WTC11 (cell line): ENCODE measurements at regions not wholly inside any gene's neighbourhood (a gene's known extent, or its start where the extent isn't known, plus 50 kb on each side); places are given as distances from the start of the nearest gene placed in this dataset.

ENCODE experiments used
- E2F5 ChIP-seq: sonication (generic); formaldehyde crosslinking; IDR thresholded peaks from 2 replicates; pipeline ENCODE4 v1.8.1; 2022; ENCODE audit warnings: mild to moderate bottlenecking, moderate library complexity, missing genetic modification reagents
- ETV6 ChIP-seq: sonication (generic); formaldehyde crosslinking; IDR thresholded peaks from 2 replicates; pipeline ENCODE4 v1.8.1; 2022; ENCODE audit warnings: mild to moderate bottlenecking, missing genetic modification reagents
- HMGA2 ChIP-seq: fragments of 250-450 bp; sonication (Bioruptor Pico); IDR thresholded peaks from 2 replicates; pipeline ENCODE4 v1.4.0; 2021; ENCODE audit warnings: mild to moderate bottlenecking, moderate library complexity
- IRF2 ChIP-seq: sonication (generic); formaldehyde crosslinking; IDR thresholded peaks from 2 replicates; pipeline ENCODE4 v1.8.0; 2022; ENCODE audit warnings: low read depth, missing genetic modification reagents, borderline replicate concordance
- JUN ChIP-seq: sonication (generic); formaldehyde crosslinking; IDR thresholded peaks from 2 replicates; pipeline ENCODE4 v1.8.0; 2023; ENCODE audit warnings: mild to moderate bottlenecking, missing genetic modification reagents
- MXD4 ChIP-seq: fragments of 250-450 bp; sonication (Bioruptor Pico); IDR thresholded peaks from 2 replicates; pipeline ENCODE4 v1.8.0; 2021; ENCODE audit warnings: mild to moderate bottlenecking, moderate library complexity, borderline replicate concordance
- PREB ChIP-seq: sonication (generic); formaldehyde crosslinking; IDR thresholded peaks from 2 replicates; pipeline ENCODE4 v1.8.1; 2022; ENCODE audit warnings: mild to moderate bottlenecking, missing genetic modification reagents, moderate library complexity, borderline replicate concordance
- PRRX2 ChIP-seq: fragments of 250-450 bp; sonication (Bioruptor Pico); IDR thresholded peaks from 2 replicates; pipeline ENCODE4 v1.8.0; 2021; ENCODE audit warnings: mild to moderate bottlenecking
- TF ChIP-seq, protein P1 (sequence below): fragments of 200-600 bp; IDR thresholded peaks from 2 replicates; pipeline ENCODE4 v1.8.0; 2022; ENCODE audit warnings: antibody characterized with exemption
- TF ChIP-seq, protein P2 (sequence below): sonication (generic); formaldehyde crosslinking; IDR thresholded peaks from 2 replicates; pipeline ENCODE4 v1.8.1; 2023; ENCODE audit warnings: mild to moderate bottlenecking, missing genetic modification reagents, moderate library complexity
- TF ChIP-seq, protein P3 (sequence below): sonication (generic); formaldehyde crosslinking; IDR thresholded peaks from 2 replicates; pipeline ENCODE4 v1.8.1; 2022; ENCODE audit warnings: low read depth, missing genetic modification reagents, borderline replicate concordance
- TF ChIP-seq, protein P4 (sequence below): sonication (generic); formaldehyde crosslinking; IDR thresholded peaks from 2 replicates; pipeline ENCODE4 v1.8.0; 2022; ENCODE audit warnings: mild to moderate bottlenecking, missing genetic modification reagents

GRCh38 chr20:9928955-9929354 lies 90.1 kb upstream of the PAK5 start:
- no peak for TF ChIP-seq IRF2 (CRISPR knock-in tag)
- TF ChIP-seq, protein P1, sequence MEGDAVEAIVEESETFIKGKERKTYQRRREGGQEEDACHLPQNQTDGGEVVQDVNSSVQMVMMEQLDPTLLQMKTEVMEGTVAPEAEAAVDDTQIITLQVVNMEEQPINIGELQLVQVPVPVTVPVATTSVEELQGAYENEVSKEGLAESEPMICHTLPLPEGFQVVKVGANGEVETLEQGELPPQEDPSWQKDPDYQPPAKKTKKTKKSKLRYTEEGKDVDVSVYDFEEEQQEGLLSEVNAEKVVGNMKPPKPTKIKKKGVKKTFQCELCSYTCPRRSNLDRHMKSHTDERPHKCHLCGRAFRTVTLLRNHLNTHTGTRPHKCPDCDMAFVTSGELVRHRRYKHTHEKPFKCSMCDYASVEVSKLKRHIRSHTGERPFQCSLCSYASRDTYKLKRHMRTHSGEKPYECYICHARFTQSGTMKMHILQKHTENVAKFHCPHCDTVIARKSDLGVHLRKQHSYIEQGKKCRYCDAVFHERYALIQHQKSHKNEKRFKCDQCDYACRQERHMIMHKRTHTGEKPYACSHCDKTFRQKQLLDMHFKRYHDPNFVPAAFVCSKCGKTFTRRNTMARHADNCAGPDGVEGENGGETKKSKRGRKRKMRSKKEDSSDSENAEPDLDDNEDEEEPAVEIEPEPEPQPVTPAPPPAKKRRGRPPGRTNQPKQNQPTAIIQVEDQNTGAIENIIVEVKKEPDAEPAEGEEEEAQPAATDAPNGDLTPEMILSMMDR: no peak
- no peak for TF ChIP-seq MXD4 (CRISPR knock-in tag)
- no peak for TF ChIP-seq PRRX2
- TF ChIP-seq HMGA2 (CRISPR knock-in tag): no peak
- TF ChIP-seq ETV6 (CRISPR knock-in tag): no peak
- TF ChIP-seq, protein P2, sequence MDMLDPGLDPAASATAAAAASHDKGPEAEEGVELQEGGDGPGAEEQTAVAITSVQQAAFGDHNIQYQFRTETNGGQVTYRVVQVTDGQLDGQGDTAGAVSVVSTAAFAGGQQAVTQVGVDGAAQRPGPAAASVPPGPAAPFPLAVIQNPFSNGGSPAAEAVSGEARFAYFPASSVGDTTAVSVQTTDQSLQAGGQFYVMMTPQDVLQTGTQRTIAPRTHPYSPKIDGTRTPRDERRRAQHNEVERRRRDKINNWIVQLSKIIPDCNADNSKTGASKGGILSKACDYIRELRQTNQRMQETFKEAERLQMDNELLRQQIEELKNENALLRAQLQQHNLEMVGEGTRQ (CRISPR knock-in tag): no peak
- TF ChIP-seq, protein P3, sequence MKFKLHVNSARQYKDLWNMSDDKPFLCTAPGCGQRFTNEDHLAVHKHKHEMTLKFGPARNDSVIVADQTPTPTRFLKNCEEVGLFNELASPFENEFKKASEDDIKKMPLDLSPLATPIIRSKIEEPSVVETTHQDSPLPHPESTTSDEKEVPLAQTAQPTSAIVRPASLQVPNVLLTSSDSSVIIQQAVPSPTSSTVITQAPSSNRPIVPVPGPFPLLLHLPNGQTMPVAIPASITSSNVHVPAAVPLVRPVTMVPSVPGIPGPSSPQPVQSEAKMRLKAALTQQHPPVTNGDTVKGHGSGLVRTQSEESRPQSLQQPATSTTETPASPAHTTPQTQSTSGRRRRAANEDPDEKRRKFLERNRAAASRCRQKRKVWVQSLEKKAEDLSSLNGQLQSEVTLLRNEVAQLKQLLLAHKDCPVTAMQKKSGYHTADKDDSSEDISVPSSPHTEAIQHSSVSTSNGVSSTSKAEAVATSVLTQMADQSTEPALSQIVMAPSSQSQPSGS (CRISPR knock-in tag): no peak
- TF ChIP-seq PREB (CRISPR knock-in tag): no peak
- TF ChIP-seq JUN: no peak
- TF ChIP-seq, protein P4, sequence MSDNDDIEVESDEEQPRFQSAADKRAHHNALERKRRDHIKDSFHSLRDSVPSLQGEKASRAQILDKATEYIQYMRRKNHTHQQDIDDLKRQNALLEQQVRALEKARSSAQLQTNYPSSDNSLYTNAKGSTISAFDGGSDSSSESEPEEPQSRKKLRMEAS (CRISPR knock-in tag): no peak
- TF ChIP-seq E2F5 (CRISPR knock-in tag): no peak
